ENCODE measurements at regions not wholly inside any gene's neighbourhood (a gene's known extent, or its start where the extent isn't known, plus 50 kb on each side); places are given as distances from the start of the nearest gene placed in this dataset.

- TF ChIP-seq CTCF (IDR thresholded peaks at IDR 0.05) = no peak
- Mint-ChIP-seq H3K27me3 (ENCODE audit: insufficient read depth) (peaks cover 2% of the 10 kb centered on the region; the same call in 1 of the 2 replicates), H3K27ac (no peak overlapping the region), H3K9me3 (peaks cover 9% of the 10 kb centered on the region), H3K36me3 (ENCODE audit: low read depth) (peaks cover 5% of the 10 kb centered on the region; the same call in 1 of the 2 replicates), H3K4me1 (ENCODE audit: low read depth) (peaks cover 9% of the 10 kb centered on the region), H3K4me3 (no peak overlapping the region)
- no peak for DNase-seq
Observed at GRCh38 chr14:53278602-53279506, 125.7 kb upstream of the DDHD1 start.

DNA sequence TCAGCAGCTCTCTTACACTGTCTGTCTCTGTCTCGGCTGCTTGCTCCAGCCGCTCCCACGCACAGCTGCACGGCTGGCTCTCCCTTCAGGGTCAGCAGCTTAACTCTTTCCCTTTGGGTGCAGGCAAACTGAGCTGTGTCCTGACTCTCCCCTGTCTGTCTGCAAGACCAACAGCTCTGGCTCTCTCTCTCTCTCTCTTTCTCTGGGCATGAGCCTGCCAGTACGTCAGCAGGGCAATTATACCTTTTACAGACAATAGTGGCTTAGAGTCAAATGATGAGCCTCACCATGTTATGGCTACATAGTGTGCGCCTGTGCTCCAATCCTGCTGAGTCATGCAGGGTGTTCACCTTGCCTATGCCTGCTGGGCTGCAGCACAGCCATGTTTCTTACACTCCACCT lies 120.5 kb upstream of the DDHD1 start:
- no peak overlapping the region for H3K27ac Mint-ChIP-seq
- peaks cover under 1% of the 10 kb centered on the region; the same call in 1 of the 2 replicates for H3K4me1 Mint-ChIP-seq (ENCODE audit: low read depth)
- no peak for TF ChIP-seq CTCF (IDR thresholded peaks at IDR 0.05)
- H3K9me3 Mint-ChIP-seq = no peaks in the 10 kb centered on the region
- H3K4me3 Mint-ChIP-seq = no peak overlapping the region
- no peaks in the 10 kb centered on the region for H3K36me3 Mint-ChIP-seq (ENCODE audit: low read depth)
- peaks cover 2% of the 10 kb centered on the region for H3K27me3 Mint-ChIP-seq (ENCODE audit: insufficient read depth)
- no peak for DNase-seq

- DNase-seq = no peak
- TF ChIP-seq CTCF (IDR thresholded peaks at IDR 0.05) = no peak
- no peaks in the 10 kb centered on the region for H3K9me3 Mint-ChIP-seq
- no peak overlapping the region for H3K4me3 Mint-ChIP-seq
- no peaks in the 10 kb centered on the region for H3K36me3 Mint-ChIP-seq (ENCODE audit: low read depth)
- no peak overlapping the region for H3K27ac Mint-ChIP-seq
- H3K27me3 Mint-ChIP-seq (ENCODE audit: insufficient read depth) = peaks cover 8% of the 10 kb centered on the region
- no peaks in the 10 kb centered on the region for H3K4me1 Mint-ChIP-seq (ENCODE audit: low read depth)
Observed at GRCh38 chr14:53265025-53265424, 111.9 kb upstream of the DDHD1 start.

GRCh38 chr14:53260928-53261327 lies 107.8 kb upstream of the DDHD1 start:
- H3K27ac Mint-ChIP-seq = no peak overlapping the region
- H3K4me3 Mint-ChIP-seq = no peak overlapping the region
- peaks cover 12% of the 10 kb centered on the region for H3K27me3 Mint-ChIP-seq (ENCODE audit: insufficient read depth)
- H3K4me1 Mint-ChIP-seq (ENCODE audit: low read depth) = no peaks in the 10 kb centered on the region
- TF ChIP-seq CTCF (IDR thresholded peaks at IDR 0.05) = no peak
- no peak for DNase-seq
- H3K9me3 Mint-ChIP-seq = no peaks in the 10 kb centered on the region
- H3K36me3 Mint-ChIP-seq (ENCODE audit: low read depth) = no peaks in the 10 kb centered on the region

GRCh38 chr14:53260286-53260685 lies 107.2 kb upstream of the DDHD1 start:
- H3K4me3 Mint-ChIP-seq = no peak overlapping the region
- TF ChIP-seq CTCF (IDR thresholded peaks at IDR 0.05) = no peak
- no peaks in the 10 kb centered on the region for H3K36me3 Mint-ChIP-seq (ENCODE audit: low read depth)
- H3K27me3 Mint-ChIP-seq (ENCODE audit: insufficient read depth) = peaks cover 12% of the 10 kb centered on the region
- H3K27ac Mint-ChIP-seq = no peak overlapping the region
- DNase-seq = no peak
- no peaks in the 10 kb centered on the region for H3K4me1 Mint-ChIP-seq (ENCODE audit: low read depth)
- H3K9me3 Mint-ChIP-seq = no peaks in the 10 kb centered on the region

Data from HFFc6 (cell line).